Esophagus muscularis mucosa (tissue), 4 donors: ENCODE measurements at regions not wholly inside any gene's neighbourhood (a gene's known extent, or its start where the extent isn't known, plus 50 kb on each side); places are given as distances from the start of the nearest gene placed in this dataset.

Experiments used
- DNase-seq: peaks from one replicate; pipeline ENCODE4 v3.0.0-alpha.2; 2017; ENCODE audit errors: extremely low spot score
- H3K27ac ChIP-seq, 4 donors: fragments of 200-600 bp; sonication (generic); replicated peaks in 1 of 4; 1 replicate in 3 of 4; 2 replicates in 1 of 4; pipeline ENCODE4 v1.5.1; 2016 to 2019; ENCODE audit warnings: mild to moderate bottlenecking in 1 of 4
- H3K27me3 ChIP-seq, 4 donors: fragments of 200-600 bp; sonication (generic); one replicate each; pipeline versions ENCODE4 v1.5.1 to v1.6.0; 2016 to 2019
- H3K36me3 ChIP-seq, 4 donors: fragments of 200-600 bp; sonication (generic); one replicate each; pipeline ENCODE4 v1.5.1; 2016 to 2019
- H3K4me1 ChIP-seq, 4 donors: fragments of 200-600 bp; sonication (generic); one replicate each; pipeline ENCODE4 v1.5.1; 2016 to 2019
- H3K4me3 ChIP-seq, 4 donors: fragments of 200-600 bp; sonication (generic); 1 replicate in 2 of 4; 2 replicates in 2 of 4; pipeline ENCODE4 v1.5.1; 2016 to 2019; ENCODE audit warnings: mild to moderate bottlenecking in 4 of 4, moderate library complexity in 1 of 4
- H3K9me3 ChIP-seq, 4 donors: fragments of 200-600 bp; sonication (generic); 1 replicate in 3 of 4; 2 replicates in 1 of 4; pipeline ENCODE4 v1.5.1; 2016 to 2019
- CTCF ChIP-seq, 3 experiments: fragments of 200-600 bp in 2 of 3; fragments of 450-650 bp in 1 of 3; sonication (generic) in 2 of 3; IDR thresholded peaks; one replicate each; pipeline ENCODE4 v1.5.1; 2017 to 2019; ENCODE audit warnings: antibody characterized with exemption in 3 of 3, mild to moderate bottlenecking in 2 of 3, moderate library complexity in 1 of 3
- EP300 ChIP-seq: sonication (generic); formaldehyde crosslinking; IDR thresholded peaks from one replicate; pipeline ENCODE4 v1.6.1; 2017; ENCODE audit warnings: antibody characterized with exemption
- POLR2A ChIP-seq: fragments of 450-650 bp; IDR thresholded peaks from one replicate; pipeline ENCODE4 v1.6.1; 2017; ENCODE audit warnings: antibody characterized with exemption, moderate library complexity, mild to moderate bottlenecking, low read depth
- POLR2AphosphoS5 ChIP-seq, 2 donors: sonication (generic); formaldehyde crosslinking; IDR thresholded peaks; one replicate each; pipeline ENCODE4 v1.6.1; 2017; ENCODE audit warnings: antibody characterized with exemption in 2 of 2
- WGBS: methylation state at CpG from one replicate; pipeline ENCODE4 v1.1.5; 2018; 5-methylcytosine and 5-hydroxymethylcytosine counted together
- intact Hi-C: fragments of 100-400 bp; cut with DNase I; formaldehyde crosslinking; loops from one replicate; pipeline ENCODE4 v1.15.1; 2023

- peaks cover 0 to 30% (median 0%) of the 10 kb centered on the region in 4 donors for H3K9me3 ChIP-seq
- no peaks in the 10 kb centered on the region for H3K4me1 ChIP-seq
- no peak overlapping the region for H3K4me3 ChIP-seq
- 60% methylated on average over 4 of the region's 4 CpGs for WGBS
- no peaks in the 10 kb centered on the region for H3K27me3 ChIP-seq
- intact Hi-C loops = no loop called here
- H3K27ac ChIP-seq = no peak overlapping the region
- H3K36me3 ChIP-seq = no peaks in the 10 kb centered on the region
- no peak for DNase-seq
- TF ChIP-seq POLR2A (no peak), POLR2AphosphoS5 (IDR thresholded peaks at IDR 0.05) (no peak), CTCF (IDR thresholded peaks at IDR 0.05) (no peak), EP300 (no peak)
Observed at GRCh38 chrX:128156204-128156603, 104.0 kb upstream of the ACTRT1 start.

- H3K27ac ChIP-seq = no peak overlapping the region
- H3K4me1 ChIP-seq = no peaks in the 10 kb centered on the region
- peaks cover 0 to 7% (median 0%) of the 10 kb centered on the region in 4 donors for H3K9me3 ChIP-seq
- intact Hi-C loops = no loop called here
- WGBS = 79% methylated on average over 3 of the region's 3 CpGs
- no peaks in the 10 kb centered on the region for H3K27me3 ChIP-seq
- no peaks in the 10 kb centered on the region for H3K36me3 ChIP-seq
- no peak overlapping the region for H3K4me3 ChIP-seq
- TF ChIP-seq CTCF (IDR thresholded peaks at IDR 0.05) (no peak), EP300 (no peak), POLR2A (no peak), POLR2AphosphoS5 (IDR thresholded peaks at IDR 0.05) (no peak)
- no peak for DNase-seq
Observed at GRCh38 chrX:128142745-128143144, 90.5 kb upstream of the ACTRT1 start.

GRCh38 chrX:128106630-128107029 lies 54.4 kb upstream of the ACTRT1 start:
- no peak for DNase-seq
- intact Hi-C loops = no loop called here
- 36% methylated on average over 1 of the region's 1 CpG for WGBS
- Histone ChIP-seq H3K4me3 (no peak overlapping the region), H3K36me3 (no peaks in the 10 kb centered on the region), H3K9me3 (no peaks in the 10 kb centered on the region), H3K4me1 (no peaks in the 10 kb centered on the region), H3K27me3 (no peaks in the 10 kb centered on the region), H3K27ac (no peak overlapping the region)
- TF ChIP-seq EP300 (no peak), POLR2AphosphoS5 (IDR thresholded peaks at IDR 0.05) (no peak)

- intact Hi-C loops = no loop called here
- no peak for DNase-seq
- Histone ChIP-seq H3K36me3 (no peaks in the 10 kb centered on the region), H3K27me3 (no peaks in the 10 kb centered on the region), H3K9me3 (no peaks in the 10 kb centered on the region), H3K4me1 (no peaks in the 10 kb centered on the region), H3K4me3 (no peak overlapping the region), H3K27ac (no peak overlapping the region)
- TF ChIP-seq CTCF (IDR thresholded peaks at IDR 0.05) (no peak), EP300 (no peak), POLR2A (no peak), POLR2AphosphoS5 (IDR thresholded peaks at IDR 0.05) (no peak)
Observed at GRCh38 chrX:128105659-128106058, 53.5 kb upstream of the ACTRT1 start.
